Sigmoid colon (tissue), 4 donors: ENCODE measurements at regions not wholly inside any gene's neighbourhood (a gene's known extent, or its start where the extent isn't known, plus 50 kb on each side); places are given as distances from the start of the nearest gene placed in this dataset.

Experiments
- CTCF ChIP-seq, 4 experiments: fragments of 450-650 bp in 3 of 4; fragments of 200-600 bp in 1 of 4; IDR thresholded peaks; one replicate each; pipeline ENCODE4 v1.5.1; 2016 to 2019; ENCODE audit warnings: antibody characterized with exemption in 4 of 4, mild to moderate bottlenecking in 3 of 4, moderate library complexity in 2 of 4
- EP300 ChIP-seq, 4 donors: sonication (generic); formaldehyde crosslinking; IDR thresholded peaks; one replicate each; pipeline ENCODE4 v1.6.1; 2017; ENCODE audit warnings: antibody characterized with exemption in 4 of 4

- no peak for TF ChIP-seq CTCF (IDR thresholded peaks at IDR 0.05)
- TF ChIP-seq EP300 (IDR thresholded peaks at IDR 0.05), result no peak
Measured at GRCh38 chr16:79469999-79470398, 130.5 kb downstream of the MAF start.
